Urothelium cell line (cell line): ENCODE measurements at regions not wholly inside any gene's neighbourhood (a gene's known extent, or its start where the extent isn't known, plus 50 kb on each side); places are given as distances from the start of the nearest gene placed in this dataset.

Source experiments
- DNase-seq: peaks from one replicate; pipeline ENCODE4 v3.0.0; 2011; ENCODE audit warnings: low spot score, mixed read lengths
- FAIRE-seq: peaks from 2 replicates; lab custom pipeline; 2011; peaks lifted over from hg19 to GRCh38; lab: Jason Lieb, UNC

DNA sequence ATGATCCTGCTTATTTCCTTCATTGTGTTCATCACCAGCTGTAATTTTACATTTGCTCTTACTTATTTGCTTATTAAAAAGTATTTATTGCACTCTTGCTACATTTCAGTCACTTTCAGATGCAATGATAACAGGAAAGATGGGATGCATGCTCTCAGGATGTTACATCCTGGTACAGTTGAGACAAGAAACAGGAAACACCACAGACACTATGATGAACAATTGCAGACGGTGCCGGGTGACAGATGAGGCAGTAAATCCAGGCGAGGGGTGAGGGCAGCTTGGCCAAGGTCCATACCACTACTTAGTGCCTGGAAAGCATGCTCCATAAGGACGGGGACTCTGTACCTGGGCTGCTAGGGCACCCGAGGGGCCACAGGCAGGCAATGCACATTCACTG lies 156.6 kb upstream of the RAB4A start:
- DNase-seq (peak; percentile 69), FAIRE-seq (peak; percentile 88)

DNA sequence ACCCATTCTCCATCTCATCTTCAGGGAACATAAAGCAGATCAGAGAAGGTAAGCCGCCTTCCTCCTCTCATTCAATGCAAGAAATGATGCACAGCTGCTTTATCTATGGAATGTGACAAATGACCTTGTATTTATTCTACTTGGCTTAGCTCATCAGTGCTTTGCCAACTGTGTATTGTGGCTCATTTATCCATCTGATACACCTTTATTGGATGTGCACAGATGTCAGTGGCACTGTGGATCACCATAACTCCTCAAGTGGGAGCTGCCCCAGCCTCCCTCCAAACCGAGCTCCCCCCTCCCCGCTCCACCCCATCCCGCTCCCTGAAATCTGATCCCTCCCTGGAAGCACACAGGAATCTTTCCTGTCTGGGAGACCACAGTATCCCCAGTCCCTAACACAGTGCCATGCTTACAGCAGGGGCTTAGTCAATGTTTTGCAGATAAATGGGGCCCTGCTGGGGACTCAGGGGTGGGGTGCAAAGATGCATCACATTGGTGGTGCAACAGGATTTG lies 156.0 kb upstream of the RAB4A start:
- peak; percentile 56 for FAIRE-seq
- peak; percentile 64 for DNase-seq

DNA sequence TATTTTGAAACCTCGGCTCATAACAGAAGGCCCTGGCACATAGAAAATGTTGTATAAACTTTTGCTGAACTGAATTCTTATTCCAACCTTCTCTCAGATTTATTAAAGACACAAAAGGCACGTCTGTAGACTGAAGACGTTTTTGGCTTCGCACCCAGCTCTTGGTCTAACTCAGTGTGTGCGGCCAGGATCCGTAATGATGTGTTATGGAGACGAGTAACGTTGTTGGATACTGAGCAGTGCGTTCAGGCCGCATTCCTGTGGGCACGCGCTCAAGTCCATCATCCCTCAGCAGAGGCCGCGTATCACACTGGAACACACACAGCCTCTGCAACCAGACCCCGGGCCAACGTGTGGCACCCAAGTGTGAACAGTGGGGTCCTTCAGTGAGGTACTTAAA lies 154.8 kb upstream of the RAB4A start:
- DNase-seq = no peak
- no peak for FAIRE-seq

DNA sequence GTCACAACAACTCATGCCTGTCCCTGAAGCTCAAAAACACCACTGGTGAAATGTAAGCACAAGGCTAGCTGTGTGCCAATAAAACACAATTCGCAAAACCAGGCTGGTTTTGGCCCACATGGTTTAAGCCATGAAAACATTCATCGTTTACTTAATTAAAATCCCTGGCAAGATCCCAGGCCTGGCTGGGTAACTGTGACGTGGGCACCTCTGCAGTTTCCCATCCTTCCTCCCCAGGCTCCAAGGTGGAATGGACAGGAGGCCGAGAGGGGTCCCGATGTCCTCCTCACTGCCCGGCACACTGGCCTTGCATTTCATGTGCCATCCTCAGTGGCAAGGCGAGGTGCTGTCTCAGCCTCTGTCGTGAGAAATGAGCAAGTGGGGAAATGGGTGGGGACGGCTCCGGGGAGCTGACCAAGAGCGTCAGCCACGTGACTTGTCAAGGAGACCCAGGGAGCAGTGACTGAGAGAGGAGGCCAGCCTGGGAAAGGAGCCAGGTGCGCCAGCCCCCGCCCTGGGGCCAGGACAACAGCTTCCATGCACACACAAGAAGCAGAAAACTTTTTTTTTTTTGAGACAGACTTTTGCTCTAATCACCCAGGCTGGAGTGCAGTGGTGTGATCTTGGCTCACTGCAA lies 153.1 kb upstream of the RAB4A start:
- DNase-seq (peak; percentile 71), FAIRE-seq (peak; percentile 42)

DNA sequence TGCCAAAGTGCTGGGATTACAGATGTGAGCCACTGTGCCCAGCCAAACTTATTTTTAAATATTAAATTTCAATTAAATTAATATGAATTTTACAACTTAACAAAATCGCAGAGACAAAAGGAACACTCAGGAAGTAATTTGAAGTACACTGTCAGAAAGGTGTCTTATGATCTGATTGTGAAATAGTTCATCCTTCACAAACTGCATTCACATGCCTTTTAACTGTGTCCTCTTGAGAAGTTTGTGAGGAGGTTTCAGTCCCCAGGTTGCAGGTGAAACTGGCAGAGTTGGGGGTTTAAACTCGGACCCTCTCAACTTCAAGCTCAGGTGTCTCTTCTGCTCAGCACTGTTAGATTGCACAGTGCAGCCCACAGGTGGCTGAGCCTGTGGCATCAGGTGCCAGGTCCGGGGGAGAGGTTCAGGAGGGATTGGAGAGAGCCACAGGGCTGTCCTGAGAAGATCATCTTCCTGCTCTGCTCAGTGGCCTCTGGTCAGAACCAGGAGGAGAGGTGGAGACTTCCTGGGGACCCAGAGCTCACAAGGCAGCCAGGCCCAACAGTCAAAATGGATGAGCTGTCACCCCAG lies 152.3 kb upstream of the RAB4A start:
- FAIRE-seq (no peak), DNase-seq (no peak)

DNA sequence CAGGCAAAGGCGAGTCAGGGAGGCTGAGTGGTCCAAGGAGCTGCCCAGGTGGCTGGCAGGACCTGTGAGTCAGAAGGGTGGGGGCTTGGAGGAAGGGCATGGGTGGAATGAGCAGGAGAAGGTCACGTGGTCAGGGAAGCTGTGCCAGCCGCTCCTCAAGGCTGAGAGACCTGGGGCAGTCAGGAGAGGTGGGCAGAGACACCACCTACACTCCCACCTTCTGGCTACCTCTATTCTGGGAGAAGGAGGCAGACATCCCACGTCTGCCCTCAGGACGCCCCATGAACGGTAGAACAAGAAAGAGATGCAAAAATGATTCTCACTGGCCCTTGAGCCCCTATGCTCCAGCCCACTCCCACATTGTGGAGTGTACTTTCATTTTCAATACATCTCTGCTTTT lies 151.8 kb upstream of the RAB4A start:
- no peak for FAIRE-seq

DNA sequence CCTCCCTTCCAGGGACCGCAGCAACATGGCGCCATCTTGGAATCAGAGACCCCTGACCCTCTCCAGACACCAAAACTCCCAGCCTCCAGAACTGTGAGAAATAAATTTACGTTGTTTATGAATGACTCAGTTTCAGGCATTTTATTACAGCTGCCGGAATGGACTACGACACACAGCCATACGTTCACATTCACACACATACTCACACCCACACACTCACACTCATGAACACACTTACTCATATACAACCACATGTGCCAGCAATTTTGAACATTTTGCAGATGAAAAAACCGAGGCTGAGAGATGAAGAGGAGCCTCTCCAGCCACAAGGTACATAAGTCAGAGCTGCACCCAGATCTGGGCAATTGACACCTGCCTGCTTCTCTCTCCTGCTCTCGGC lies 151.0 kb upstream of the RAB4A start:
- no peak for FAIRE-seq
- DNase-seq = no peak

More for the DNA sequence above, 151.8 kb upstream of the RAB4A start:
- DNase-seq = peak; percentile 46

DNA sequence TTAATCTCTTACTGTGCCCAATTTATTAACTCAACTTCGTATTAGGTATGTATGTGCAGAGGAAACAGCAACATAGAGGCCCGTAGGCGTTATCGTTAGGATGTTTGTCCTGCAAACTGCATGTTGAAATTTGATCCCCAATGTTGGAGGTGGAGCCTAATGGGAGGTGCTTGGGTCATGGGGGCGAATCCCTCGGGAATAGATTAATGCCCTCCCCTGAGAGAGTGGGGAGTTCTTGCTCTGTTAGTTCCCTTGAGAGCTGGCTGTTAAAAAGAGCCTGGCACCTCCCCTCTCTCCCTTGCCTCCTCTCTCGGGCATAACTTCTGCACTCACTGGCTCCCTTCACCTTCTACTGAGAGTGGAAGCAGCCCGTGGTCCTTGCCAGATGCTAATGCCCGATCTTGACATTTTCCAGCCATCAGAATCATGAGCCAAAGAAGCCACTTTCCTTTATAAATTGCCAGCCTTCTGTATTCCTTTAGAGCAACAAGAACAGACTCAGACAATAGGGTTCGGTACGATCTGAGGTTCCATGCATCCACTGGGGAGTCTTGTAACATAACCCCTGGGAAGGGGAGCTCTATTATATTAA lies 149.0 kb upstream of the RAB4A start:
- DNase-seq = no peak
- FAIRE-seq = no peak

DNA sequence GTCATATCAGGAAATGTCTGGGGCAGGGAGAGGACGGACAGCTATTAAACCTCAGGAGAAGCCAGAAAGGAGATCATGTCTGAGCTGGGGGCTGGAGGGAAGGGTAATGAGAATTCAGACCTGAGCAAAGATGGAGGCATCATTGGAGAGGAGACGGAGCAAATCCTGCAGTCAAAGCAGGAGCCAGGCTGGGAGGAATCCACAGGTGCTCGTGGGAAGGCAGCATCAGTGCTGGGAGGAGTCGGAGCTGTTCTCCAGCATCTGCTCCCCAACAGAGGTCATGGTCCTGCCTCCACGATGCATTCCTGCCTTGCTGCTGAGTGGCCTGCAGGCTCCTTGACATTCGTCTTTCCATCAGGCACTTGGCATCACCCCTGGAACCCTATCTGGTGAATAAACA lies 148.3 kb upstream of the RAB4A start:
- FAIRE-seq (no peak), DNase-seq (no peak)

DNA sequence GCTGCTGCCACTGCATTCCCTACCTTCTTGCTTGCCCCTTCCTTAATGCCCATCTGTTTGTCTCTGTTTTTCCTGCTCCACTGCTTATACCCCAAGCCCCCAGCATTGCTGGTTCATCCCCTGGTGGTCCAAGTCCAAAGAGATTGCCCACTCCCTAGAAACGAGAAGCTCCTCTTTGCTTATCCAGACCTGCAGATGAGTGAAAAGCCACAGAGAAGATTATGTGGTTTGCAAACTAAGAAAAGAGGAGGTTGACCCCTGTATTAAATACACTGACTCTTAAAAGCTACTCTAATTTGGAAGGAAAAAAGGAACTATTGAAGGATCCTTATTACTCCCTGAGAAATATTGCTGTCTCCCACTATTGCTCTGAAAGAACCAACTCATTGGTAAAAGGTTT lies 146.8 kb upstream of the RAB4A start:
- FAIRE-seq (no peak), DNase-seq (no peak)

DNA sequence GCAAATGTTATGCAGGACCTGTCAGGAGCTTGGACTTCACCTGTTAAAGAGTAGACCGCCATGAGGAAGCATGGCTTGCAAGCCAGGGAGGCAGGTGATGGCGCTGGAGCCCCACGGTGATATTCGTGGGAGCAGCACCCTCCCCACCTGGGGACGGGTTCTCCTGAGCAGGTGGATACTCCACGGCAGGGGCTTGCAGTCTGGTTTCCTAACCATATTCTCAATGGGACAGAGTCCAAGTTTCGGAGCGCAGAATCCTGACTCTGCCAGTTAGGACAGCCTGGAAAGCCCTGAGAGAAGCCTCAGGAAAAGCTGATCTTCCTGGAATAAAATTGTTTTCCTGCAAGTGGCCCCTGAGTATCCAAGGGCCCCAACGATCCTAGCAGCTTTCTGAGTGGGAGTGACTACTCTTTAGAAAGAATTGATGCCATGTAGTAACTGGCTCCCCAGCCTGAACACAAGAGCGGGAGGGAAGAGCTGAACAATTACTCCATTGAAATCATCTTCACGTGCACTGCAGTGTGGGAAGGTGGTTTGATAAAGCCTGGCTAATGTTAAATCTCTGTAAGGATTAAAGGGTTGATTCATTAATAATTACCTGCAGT lies 146.3 kb upstream of the RAB4A start:
- FAIRE-seq (no peak), DNase-seq (no peak)

DNA sequence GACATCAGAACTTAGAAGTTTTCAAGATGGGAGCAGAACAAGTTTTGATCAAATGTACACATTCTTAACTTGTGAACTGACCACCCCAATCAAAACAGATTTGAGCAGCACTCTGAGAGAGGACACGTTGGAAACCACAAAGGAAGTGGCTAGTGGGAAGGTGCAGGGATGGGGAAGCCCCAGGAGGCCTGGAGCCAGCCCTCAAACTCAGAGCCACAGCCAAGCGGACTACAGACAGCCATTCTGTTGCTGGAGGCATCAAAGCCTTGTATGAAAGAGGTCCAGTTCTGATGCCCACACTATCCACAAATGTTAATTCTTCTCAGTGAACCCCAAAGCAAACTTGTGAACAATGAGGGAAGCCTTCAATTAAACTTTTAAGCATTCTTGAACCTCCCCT lies 143.6 kb upstream of the RAB4A start:
- FAIRE-seq = no peak
- peak; percentile 37 for DNase-seq

DNA sequence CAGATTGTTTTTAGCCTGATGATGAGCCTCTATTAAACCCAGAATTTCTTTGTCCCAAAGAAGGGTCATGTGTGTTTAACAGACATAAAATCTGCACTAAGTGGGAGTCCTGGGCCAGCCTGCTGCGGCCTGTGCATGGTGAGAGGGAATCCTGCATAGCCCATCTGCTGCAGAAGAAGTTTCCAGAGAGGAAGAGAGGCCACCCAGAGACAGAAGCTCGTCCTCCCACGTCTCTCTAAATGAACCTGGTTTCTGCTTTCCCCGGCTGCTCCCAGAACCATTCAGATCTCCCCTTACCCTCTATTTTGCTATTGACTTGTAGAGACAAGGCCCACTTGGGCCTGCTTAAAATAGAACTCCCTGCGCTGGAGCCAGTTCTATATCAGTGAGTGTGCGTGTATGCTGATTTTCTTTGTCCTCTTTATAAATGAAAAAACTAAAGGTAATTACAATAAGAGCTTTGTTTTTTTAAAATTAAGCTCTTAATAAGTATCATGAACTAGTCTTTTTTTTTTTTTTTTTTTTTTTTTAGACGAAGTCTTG lies 142.8 kb upstream of the RAB4A start:
- FAIRE-seq = no peak
- no peak for DNase-seq

DNA sequence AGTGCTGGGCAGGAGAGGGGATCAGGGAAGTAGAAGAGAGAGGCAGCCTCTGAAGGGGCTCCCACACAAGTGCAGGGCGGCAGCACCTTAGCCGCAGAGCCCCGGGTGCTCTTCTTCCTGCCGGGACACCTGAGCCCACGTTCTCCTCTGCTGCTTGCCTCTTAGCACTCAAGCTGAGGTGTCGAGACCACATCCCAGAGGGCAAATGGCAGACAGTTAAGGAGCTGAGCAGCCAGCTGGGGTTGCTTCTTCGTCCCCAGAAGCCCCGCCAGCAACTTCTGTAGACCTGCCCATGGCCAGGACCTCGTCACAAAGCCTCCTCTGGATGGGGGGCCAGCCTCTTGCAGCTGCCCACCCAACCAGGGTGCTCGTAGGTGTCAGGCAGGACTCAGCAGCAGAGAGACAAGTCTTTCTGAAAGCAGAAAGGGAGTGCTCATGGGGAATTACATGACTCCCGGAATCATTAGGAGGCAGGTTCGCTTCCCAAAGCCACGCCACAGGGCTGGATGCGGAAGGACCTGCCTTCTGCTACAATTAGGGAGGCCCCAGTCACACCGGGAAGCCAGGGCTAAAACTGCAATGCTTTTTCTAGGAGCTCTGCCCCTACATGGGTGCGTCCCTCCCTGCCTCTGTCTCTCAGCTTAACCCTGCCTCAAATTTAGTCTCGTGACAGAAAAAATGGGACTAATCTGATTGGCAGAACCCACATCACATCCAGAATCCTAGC lies 141.4 kb upstream of the RAB4A start:
- FAIRE-seq (no peak), DNase-seq (no peak)

DNA sequence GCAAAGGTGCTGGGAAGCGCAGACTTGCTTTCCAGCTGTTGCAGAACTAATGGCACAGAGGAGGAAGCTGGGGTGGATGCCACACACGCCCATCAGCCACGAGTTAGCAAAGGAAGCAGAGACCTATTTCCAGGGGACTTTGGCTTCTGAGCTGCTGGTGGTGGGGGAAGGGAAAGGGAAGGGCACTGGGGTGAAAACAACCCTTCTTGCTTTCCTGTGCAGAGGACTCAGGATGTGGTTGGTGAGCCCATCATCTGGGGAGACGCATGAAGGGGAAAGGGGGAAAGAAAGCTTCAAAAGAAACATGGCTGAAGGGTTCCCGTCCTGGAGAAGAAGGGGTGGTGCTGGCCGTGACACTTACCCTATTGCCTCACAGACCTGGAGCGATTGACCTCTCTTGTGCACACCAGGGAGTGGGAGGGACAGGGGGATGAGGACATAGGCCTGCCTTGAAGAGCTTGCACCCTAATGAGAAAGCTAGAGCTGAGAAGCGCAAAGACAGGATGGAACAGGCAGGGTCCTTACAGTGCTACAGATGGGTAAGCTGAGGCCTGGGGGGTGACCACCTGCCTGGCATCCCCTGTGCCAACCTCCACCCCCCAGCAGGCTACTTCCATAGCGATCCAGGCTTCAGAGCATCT lies 140.8 kb upstream of the RAB4A start:
- no peak for DNase-seq
- no peak for FAIRE-seq

DNA sequence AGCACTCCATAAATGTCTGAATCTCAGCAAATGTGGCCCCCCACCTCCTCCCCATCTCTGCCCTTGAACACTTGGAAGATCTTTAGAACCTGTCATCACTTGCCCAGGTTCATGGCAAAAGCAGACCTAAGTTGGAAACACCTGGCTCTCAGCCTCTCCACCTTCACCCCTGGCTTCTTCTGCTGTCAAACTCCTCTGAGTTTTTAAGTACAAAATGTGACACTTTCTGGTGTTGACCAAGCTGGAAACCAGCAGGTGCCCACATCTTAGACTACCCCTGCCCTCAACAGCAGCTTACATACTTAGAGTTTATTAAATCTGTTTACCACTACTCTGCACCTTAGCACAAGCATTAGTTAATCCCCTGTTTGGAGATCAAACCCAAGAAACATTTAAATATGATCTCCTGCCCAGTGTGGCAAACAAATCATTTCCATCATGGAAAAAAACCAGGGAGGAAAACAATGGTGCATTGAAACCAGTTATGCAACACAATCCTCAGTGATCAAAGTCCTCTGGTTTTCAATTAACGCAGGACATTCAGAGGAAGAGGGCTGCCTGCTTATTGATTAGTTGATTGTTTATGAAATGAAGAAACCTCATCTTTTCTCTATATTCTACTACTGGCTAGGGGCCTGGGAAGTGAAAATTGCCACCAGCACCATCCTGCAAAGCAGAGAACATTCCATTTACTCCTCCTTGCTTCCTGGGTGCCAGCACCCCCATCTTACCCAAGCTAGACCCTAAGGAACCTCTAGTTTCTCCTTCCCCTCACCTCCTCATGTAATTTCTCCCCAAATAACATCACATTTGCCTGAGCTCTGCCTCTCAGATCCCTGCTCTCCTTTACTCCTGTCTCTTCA lies 139.4 kb upstream of the RAB4A start:
- DNase-seq (no peak), FAIRE-seq (no peak)

DNA sequence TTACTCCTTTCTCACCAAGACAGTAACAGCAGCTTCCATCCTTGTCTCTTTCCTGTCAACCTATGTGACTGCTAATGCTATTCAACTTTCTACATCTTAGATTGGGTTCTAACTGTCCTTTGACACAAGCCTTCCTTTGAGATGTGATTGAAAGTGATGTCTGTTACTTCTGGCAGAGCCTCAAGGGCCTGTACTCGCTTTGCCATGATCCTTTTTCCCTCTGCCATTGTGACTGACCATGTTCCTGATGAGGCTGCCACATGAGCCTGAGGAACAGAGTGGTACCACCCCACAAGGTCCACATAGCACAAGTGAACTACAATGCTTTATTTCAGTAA lies 138.8 kb upstream of the RAB4A start:
- FAIRE-seq = no peak
- no peak for DNase-seq

DNA sequence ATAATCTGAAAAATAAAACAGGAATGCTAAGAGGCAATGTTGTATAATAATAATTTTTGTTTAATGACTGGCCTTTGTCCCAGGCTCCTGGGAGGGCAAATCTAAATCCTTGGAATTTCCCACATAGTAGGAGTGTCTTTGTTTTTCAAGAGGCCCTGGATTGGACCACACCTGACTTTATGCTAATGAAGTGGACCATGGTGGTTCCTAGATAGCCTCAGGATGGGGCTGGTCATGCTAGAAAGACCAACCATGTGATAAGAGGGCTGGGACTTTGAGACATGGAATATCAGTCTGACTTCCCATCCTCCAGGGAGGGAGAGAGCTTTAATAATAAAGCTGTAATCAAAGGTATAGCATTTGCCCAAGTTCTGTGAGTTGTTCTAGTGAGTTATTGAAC lies 138.2 kb upstream of the RAB4A start:
- FAIRE-seq (no peak), DNase-seq (no peak)

DNA sequence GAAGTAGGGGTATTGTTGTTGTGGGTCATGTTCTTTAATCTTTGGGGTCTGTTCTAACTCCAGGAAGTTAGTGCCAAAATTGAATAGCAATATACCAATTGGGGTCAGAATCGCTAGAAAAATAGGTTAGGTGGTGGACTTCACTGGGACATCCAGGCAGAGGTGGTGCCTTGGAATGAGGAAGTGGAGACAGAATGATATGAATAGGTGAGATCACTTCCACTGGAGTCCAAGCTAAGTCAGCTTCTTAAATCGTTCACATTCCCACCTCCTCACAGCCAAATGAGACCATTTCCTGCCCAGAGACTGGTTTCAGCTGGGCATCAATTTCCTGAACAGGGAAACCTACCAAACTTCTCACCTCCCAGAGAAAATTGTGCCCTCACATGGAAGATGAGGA lies 137.8 kb upstream of the RAB4A start:
- DNase-seq (no peak), FAIRE-seq (no peak)

DNA sequence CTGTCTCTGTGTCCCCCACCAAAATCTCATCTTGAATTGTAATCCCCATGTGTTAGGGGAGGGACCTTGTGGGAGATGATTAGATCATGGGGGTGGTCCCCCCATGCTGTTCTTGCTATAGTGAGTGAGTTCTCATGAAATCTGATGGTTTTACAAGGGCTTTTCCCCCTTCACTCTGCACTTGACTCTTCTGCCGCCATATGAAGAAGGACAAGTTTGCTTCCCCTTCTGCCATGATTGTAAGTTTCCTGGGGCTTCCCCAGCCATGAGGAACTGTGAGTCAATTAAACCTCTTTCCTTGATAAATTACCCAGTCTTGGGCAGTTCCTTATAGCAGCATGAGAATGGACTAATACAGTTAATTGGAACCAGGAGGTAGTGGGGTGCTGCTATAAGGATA lies 137.1 kb upstream of the RAB4A start:
- FAIRE-seq = no peak
- DNase-seq = no peak
